ENCODE measurements at regions not wholly inside any gene's neighbourhood (a gene's known extent, or its start where the extent isn't known, plus 50 kb on each side); places are given as distances from the start of the nearest gene placed in this dataset.

DNA sequence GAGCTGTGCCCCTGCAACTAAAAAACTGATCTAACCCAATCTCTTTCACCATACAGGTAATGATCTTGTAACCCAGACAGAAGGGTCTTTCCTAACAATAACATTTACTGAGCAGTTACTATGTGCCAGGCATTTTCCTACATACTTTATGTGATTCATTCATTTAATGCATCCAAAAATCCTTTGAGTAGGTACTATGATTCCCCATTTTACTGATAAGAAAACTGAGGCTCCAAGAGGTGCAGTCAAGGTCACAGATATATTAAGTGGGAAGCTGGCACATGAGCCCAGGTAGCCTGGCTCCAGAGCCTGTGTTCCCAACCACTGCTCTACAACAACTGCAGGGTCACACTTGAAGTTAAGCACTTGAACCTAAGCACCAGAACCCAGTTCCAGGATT, 87.6 kb downstream of the NCR2 start:
- TF ChIP-seq, protein P1, sequence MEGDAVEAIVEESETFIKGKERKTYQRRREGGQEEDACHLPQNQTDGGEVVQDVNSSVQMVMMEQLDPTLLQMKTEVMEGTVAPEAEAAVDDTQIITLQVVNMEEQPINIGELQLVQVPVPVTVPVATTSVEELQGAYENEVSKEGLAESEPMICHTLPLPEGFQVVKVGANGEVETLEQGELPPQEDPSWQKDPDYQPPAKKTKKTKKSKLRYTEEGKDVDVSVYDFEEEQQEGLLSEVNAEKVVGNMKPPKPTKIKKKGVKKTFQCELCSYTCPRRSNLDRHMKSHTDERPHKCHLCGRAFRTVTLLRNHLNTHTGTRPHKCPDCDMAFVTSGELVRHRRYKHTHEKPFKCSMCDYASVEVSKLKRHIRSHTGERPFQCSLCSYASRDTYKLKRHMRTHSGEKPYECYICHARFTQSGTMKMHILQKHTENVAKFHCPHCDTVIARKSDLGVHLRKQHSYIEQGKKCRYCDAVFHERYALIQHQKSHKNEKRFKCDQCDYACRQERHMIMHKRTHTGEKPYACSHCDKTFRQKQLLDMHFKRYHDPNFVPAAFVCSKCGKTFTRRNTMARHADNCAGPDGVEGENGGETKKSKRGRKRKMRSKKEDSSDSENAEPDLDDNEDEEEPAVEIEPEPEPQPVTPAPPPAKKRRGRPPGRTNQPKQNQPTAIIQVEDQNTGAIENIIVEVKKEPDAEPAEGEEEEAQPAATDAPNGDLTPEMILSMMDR (IDR thresholded peaks at IDR 0.05): no peak
- no peak for TF ChIP-seq POLR2A (IDR thresholded peaks at IDR 0.05)
